ENCODE measurements at regions not wholly inside any gene's neighbourhood (a gene's known extent, or its start where the extent isn't known, plus 50 kb on each side); places are given as distances from the start of the nearest gene placed in this dataset.

DNA sequence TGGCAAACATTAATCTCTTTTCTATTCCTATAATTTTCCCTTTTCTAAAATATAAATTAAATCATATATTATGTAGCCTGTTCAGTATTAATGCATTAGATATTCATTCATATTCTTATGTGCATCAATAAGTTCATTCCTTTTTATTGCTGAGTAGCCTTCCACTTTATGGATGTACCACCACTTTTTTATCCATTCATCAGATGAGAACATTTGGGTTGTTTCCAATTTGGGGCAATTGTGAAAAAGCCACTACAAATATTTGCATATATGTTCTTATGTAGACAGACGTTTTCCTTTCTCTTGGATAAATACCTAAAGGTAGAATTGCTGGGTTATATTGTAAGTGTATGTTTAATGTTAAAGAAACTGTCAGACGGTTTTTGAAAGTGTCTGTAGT lies 79.4 kb upstream of the MAPK10 start:
- no peak for TF ChIP-seq GATA2 (IDR thresholded peaks at IDR 0.05; ENCODE audit: low read depth, low read length)
- no peak for TF ChIP-seq GATA3 (IDR thresholded peaks at IDR 0.05; ENCODE audit: low read depth, low read length)

Data from SH-SY5Y (cell line).